ENCODE measurements at regions not wholly inside any gene's neighbourhood (a gene's known extent, or its start where the extent isn't known, plus 50 kb on each side); places are given as distances from the start of the nearest gene placed in this dataset.

DNA sequence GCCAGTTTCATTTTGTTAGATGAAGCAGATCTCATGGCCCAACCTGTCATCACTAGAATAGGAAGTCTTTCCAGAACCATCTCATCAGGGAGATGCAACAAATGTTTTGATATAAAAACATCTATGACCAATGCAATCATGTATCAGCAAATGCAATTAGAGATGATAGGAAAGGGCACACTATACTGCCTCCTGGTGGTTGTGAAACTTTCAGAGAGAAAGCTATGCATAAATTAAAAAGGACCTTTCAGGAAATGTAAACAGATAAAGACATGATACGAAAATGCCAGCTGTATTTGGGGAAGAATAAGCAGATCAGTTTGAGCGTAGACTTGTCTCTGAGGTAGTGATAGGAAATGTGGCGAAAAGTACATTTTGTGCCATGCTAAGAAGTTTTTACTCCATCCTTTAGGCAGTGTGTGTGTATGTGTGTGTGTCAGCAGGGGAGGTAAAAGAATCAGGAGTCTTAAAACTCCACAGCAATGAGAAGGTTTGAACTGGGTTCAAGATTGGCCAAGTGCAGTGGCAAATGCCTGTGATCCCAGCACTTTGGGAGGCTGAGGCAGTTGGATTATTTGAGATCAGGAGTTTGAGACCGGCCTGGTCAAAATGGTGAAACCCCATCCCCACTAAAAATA lies 479.3 kb downstream of the CPS1 start:
- Histone ChIP-seq H3K9me3 (replicated peaks; ENCODE audit: control insufficient read depth, low read depth, low read length) (no peaks in the 10 kb centered on the region), H3K4me1 (ENCODE audit: control insufficient read depth, insufficient read depth, low read length) (no peaks in the 10 kb centered on the region), H3K36me3 (ENCODE audit: control insufficient read depth, insufficient read depth, low read length) (no peaks in the 10 kb centered on the region), H3K4me3 (ENCODE audit: low read length) (no peak overlapping the region), H3K27me3 (ENCODE audit: control insufficient read depth, insufficient read depth, low read length) (no peaks in the 10 kb centered on the region), H3K27ac (ENCODE audit: low read length) (no peak overlapping the region)
- DNase-seq, result peak; percentile 17
- 75% methylated on average over 3 of the region's 4 CpGs for WGBS (ENCODE audit: insufficient coverage)

DNA sequence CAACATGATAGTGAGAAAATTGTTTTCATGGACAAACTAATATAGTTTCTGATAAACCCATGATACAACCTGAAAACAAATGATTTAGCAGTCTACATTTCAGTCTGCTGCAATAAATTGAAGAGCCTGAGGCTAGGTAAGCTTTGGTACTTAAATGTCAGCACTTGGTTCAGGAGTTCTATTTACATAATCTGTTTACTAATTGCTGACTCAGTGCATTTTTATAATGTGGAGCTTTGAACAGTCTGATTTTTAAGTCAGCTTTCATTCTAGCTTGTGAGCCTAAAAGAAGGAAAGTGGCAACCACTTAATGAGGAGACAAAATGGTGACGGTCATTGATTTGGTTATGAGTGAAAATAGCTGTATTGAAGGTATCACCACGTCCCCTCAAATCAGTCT lies 488.6 kb downstream of the CPS1 start:
- Histone ChIP-seq H3K4me3 (ENCODE audit: low read length) (no peak overlapping the region), H3K4me1 (ENCODE audit: control insufficient read depth, insufficient read depth, low read length) (no peaks in the 10 kb centered on the region), H3K9me3 (replicated peaks; ENCODE audit: control insufficient read depth, low read depth, low read length) (no peaks in the 10 kb centered on the region), H3K27ac (ENCODE audit: low read length) (no peak overlapping the region), H3K36me3 (ENCODE audit: control insufficient read depth, insufficient read depth, low read length) (no peaks in the 10 kb centered on the region), H3K27me3 (ENCODE audit: control insufficient read depth, insufficient read depth, low read length) (no peaks in the 10 kb centered on the region)
- no peak for DNase-seq
- WGBS (ENCODE audit: insufficient coverage), result no CpG with 5 or more reads among the region's 2 CpGs

DNA sequence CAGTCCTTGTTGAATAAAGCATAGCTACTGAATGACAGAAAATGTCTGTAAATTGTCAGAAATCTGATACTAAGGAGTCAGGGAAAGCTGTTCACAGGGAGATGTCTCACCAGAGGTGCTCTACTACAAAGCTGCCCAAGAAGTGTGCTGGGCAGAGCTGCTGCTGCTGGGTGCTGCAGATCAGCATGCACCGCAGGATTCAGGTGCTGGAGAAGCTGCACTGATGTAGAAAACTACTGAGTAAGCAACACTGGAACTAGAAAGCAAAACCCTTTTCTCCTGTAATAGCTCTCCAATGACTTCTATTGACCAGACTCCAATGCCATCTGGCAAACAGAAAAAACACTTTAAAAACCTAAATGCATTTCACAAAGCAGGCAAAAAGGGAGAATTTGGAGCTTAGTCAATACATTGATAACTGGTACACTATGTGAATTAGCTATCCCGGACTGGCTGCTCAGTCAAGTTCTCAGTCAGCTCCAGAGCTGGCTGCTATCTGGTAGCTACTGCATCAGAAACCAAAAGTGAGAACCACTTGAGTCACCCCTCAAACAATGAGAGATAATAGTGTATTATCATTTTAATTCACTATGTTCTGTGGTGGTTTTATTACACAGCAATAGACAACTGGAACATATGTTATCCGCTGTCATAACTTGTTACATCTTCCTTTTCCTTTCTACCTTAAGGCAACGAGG lies 493.1 kb downstream of the CPS1 start:
- Histone ChIP-seq H3K9me3 (replicated peaks; ENCODE audit: control insufficient read depth, low read depth, low read length) (no peaks in the 10 kb centered on the region), H3K4me3 (ENCODE audit: low read length) (no peak overlapping the region), H3K27ac (ENCODE audit: low read length) (no peak overlapping the region), H3K36me3 (ENCODE audit: control insufficient read depth, insufficient read depth, low read length) (no peaks in the 10 kb centered on the region), H3K4me1 (ENCODE audit: control insufficient read depth, insufficient read depth, low read length) (no peaks in the 10 kb centered on the region), H3K27me3 (ENCODE audit: control insufficient read depth, insufficient read depth, low read length) (no peaks in the 10 kb centered on the region)
- DNase-seq, result no peak
- no CpG with 5 or more reads among the region's 4 CpGs for WGBS (ENCODE audit: insufficient coverage)

DNA sequence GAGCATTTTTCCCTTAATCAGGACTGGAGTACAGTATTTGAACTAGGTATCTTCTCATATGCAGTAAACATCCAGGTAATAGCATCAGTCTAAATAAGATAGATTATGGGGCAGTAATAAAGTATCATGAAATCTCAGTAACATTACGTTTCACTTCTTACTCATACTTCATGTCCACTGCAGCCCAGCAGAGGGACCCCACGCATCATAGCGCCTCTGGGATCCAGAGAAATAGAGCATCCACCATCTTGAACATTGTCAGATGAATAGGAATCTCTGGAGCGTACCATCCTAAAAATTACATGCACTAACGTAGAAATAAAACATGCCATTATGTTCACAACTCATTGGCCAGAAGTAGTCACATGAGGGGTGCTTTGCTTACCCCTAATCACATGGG lies 499.0 kb downstream of the CPS1 start:
- Histone ChIP-seq H3K27ac (ENCODE audit: low read length) (no peak overlapping the region), H3K4me3 (ENCODE audit: low read length) (no peak overlapping the region), H3K9me3 (replicated peaks; ENCODE audit: control insufficient read depth, low read depth, low read length) (no peaks in the 10 kb centered on the region), H3K27me3 (ENCODE audit: control insufficient read depth, insufficient read depth, low read length) (no peaks in the 10 kb centered on the region), H3K36me3 (ENCODE audit: control insufficient read depth, insufficient read depth, low read length) (no peaks in the 10 kb centered on the region), H3K4me1 (ENCODE audit: control insufficient read depth, insufficient read depth, low read length) (no peaks in the 10 kb centered on the region)
- DNase-seq, result no peak
- WGBS (ENCODE audit: insufficient coverage), result 74% methylated on average over 3 of the region's 5 CpGs

DNA sequence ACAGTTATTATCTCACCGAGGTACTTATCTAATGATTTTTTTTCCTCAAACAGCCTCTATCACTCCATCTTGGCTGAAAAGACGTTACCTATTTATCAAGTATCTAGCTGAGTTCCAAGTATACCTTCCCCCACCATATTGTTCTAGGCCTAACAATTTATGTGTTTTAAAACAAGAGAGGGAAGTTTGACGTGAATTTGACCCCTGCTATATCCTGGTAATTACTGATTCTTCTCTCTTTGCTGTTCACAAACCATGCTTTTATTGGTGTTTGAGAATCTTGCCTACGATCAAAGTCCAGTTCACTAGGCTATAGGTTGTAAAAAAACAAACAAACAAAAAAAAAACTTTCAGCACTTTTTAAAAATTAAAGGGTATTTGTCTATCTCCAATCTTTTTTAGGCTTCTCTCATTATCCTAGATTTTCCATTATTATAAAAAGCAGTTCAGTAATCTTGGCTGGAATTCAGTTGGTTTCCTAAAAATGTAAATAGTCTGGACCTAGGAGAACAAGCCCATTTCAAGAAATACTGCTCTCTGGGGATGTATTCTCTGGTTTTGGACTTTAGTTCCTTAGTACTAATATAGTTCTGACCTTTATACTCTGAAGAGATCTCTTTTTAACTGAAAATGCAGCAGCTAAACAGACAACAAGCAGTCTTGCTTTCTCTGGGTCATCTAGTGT lies 505.4 kb downstream of the CPS1 start:
- no CpG with 5 or more reads among the region's 4 CpGs for WGBS (ENCODE audit: insufficient coverage)

DNA sequence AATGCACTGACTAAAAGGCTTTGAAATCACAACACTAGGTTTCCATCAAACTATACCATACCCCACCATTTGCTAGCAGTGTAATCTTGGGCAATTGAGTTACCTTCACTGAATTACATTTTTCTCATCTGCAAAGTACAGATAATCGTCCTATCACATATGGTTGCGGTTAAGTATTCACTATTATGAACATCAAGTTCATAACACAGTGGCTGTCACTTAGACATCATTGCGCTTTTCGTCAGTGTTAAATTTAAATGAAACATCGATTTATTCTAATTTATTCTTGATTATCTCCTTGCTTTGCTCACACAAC lies 505.9 kb downstream of the CPS1 start:
- no peaks in the 10 kb centered on the region for H3K36me3 ChIP-seq (ENCODE audit: control insufficient read depth, insufficient read depth, low read length)
- no peak overlapping the region for H3K27ac ChIP-seq (ENCODE audit: low read length)
- DNase-seq, result no peak
- H3K4me1 ChIP-seq (ENCODE audit: control insufficient read depth, insufficient read depth, low read length), result no peaks in the 10 kb centered on the region
- H3K9me3 ChIP-seq (replicated peaks; ENCODE audit: control insufficient read depth, low read depth, low read length), result no peaks in the 10 kb centered on the region
- no peaks in the 10 kb centered on the region for H3K27me3 ChIP-seq (ENCODE audit: control insufficient read depth, insufficient read depth, low read length)
- H3K4me3 ChIP-seq (ENCODE audit: low read length), result no peak overlapping the region
- no CpG with 5 or more reads among the region's 5 CpGs for WGBS (ENCODE audit: insufficient coverage)

More for the DNA sequence above, 505.4 kb downstream of the CPS1 start:
- Histone ChIP-seq H3K9me3 (replicated peaks; ENCODE audit: control insufficient read depth, low read depth, low read length) (no peaks in the 10 kb centered on the region), H3K36me3 (ENCODE audit: control insufficient read depth, insufficient read depth, low read length) (no peaks in the 10 kb centered on the region), H3K4me1 (ENCODE audit: control insufficient read depth, insufficient read depth, low read length) (no peaks in the 10 kb centered on the region), H3K27ac (ENCODE audit: low read length) (no peak overlapping the region), H3K27me3 (ENCODE audit: control insufficient read depth, insufficient read depth, low read length) (no peaks in the 10 kb centered on the region), H3K4me3 (ENCODE audit: low read length) (no peak overlapping the region)
- peak; percentile 78 for DNase-seq

DNA sequence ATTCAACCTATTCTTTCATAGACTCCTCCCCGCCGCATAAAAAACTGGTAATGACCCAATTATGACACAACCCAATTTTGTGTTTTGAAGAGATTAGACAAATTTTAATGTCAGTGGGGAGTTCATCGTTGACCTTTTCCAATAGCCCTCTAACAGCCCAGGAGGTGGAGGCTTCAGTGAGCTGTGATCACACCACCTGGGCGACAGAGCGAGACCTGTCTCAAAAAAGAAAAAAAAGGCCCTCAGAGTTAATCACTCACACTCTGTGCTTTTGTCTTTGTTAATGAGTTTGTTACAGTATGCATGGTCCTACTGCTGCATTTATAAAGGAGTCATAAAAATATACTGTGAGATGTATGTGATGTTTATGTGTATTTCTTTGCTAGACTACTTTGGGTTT lies 510.6 kb downstream of the CPS1 start:
- no peaks in the 10 kb centered on the region for H3K27me3 ChIP-seq (ENCODE audit: control insufficient read depth, insufficient read depth, low read length)
- H3K36me3 ChIP-seq (ENCODE audit: control insufficient read depth, insufficient read depth, low read length), result no peaks in the 10 kb centered on the region
- no peak overlapping the region for H3K27ac ChIP-seq (ENCODE audit: low read length)
- no peak for DNase-seq
- H3K9me3 ChIP-seq (replicated peaks; ENCODE audit: control insufficient read depth, low read depth, low read length), result no peaks in the 10 kb centered on the region
- no CpG with 5 or more reads among the region's 5 CpGs for WGBS (ENCODE audit: insufficient coverage)
- H3K4me1 ChIP-seq (ENCODE audit: control insufficient read depth, insufficient read depth, low read length), result no peaks in the 10 kb centered on the region
- no peak overlapping the region for H3K4me3 ChIP-seq (ENCODE audit: low read length)

DNA sequence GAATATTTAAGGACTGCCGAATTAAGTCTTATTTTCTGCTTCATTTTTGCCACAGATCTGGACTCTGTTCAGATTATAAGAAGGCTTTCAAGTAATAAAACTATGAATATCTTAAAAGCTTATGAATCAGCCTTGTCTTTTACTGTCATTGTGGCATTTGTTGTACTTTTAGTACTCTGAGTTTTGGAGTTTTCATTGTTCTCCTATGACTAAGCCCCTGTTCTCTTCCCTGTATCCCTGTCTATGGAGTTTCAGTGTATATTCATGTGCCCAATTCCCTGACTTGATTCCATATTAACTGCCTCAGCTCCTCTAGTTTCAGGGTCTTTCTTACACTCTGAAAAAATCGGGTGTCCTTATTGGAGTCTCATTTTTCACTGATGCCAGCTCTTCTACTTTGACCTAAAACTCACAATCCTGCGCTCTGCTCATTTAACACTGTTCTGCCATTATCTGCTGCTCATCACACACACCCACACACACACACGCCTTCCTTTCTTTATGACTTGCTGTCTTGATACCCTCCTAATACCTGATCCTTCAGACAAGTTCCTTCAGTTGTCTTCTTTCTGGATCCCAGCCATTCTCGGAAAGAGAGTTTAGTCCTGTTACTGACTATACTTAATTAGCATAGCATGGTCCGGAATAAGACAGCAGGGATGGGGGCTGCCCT lies 511.8 kb downstream of the CPS1 start:
- no peaks in the 10 kb centered on the region for H3K27me3 ChIP-seq (ENCODE audit: control insufficient read depth, insufficient read depth, low read length)
- no peaks in the 10 kb centered on the region for H3K36me3 ChIP-seq (ENCODE audit: control insufficient read depth, insufficient read depth, low read length)
- H3K9me3 ChIP-seq (replicated peaks; ENCODE audit: control insufficient read depth, low read depth, low read length), result no peaks in the 10 kb centered on the region
- WGBS (ENCODE audit: insufficient coverage), result 73% methylated on average over 3 of the region's 6 CpGs
- no peaks in the 10 kb centered on the region for H3K4me1 ChIP-seq (ENCODE audit: control insufficient read depth, insufficient read depth, low read length)
- no peak overlapping the region for H3K4me3 ChIP-seq (ENCODE audit: low read length)
- no peak for DNase-seq
- H3K27ac ChIP-seq (ENCODE audit: low read length), result no peak overlapping the region

DNA sequence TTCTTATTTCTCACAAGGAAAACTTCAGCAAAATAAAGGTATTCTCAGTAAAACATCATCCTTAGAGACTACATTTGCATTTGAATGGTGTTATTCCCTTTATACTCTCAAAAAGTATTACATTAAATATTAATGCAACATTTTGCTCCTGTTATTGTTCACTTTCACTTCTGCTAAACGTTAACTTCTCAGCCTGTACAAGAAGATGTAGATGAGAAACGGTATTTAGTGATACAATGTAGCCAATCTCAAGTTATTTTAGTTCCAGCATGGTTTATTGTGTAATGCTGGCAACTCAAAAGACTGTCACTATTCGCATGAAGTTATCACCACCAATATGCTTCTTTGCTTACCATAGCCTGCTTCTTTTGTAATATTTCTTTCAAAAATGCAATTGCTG lies 514.1 kb downstream of the CPS1 start:
- no peak overlapping the region for H3K27ac ChIP-seq (ENCODE audit: low read length)
- WGBS (ENCODE audit: insufficient coverage), result no CpG with 5 or more reads among the region's 3 CpGs
- no peaks in the 10 kb centered on the region for H3K27me3 ChIP-seq (ENCODE audit: control insufficient read depth, insufficient read depth, low read length)
- no peak overlapping the region for H3K4me3 ChIP-seq (ENCODE audit: low read length)
- DNase-seq, result no peak
- no peaks in the 10 kb centered on the region for H3K4me1 ChIP-seq (ENCODE audit: control insufficient read depth, insufficient read depth, low read length)
- H3K36me3 ChIP-seq (ENCODE audit: control insufficient read depth, insufficient read depth, low read length), result no peaks in the 10 kb centered on the region
- no peaks in the 10 kb centered on the region for H3K9me3 ChIP-seq (replicated peaks; ENCODE audit: control insufficient read depth, low read depth, low read length)

DNA sequence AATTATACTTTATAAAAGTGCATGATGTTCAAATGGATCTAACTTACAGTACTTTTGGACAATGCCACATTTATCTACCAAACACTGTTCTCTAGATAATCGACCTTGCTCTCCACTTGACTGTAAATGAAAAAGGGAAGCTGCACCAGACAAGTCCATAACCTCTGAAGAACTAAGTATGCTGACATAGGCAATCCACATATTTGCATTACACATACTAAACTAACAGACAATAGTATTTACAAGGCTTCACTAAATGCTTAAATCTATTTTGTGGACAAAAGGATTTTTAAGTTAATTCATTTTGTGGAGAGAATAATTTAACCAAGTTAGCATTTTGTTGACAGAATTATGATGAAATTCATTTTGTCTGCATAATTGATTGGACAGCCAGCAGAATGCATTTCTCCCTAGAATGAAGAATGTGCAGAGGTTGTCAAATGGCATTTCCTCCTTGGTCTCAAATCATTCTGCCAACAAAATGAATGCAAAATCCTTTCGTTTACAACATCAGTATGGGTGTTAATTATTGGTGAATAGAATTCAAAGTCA lies 520.9 kb downstream of the CPS1 start:
- no peak for DNase-seq
- Histone ChIP-seq H3K27ac (ENCODE audit: low read length) (no peak overlapping the region), H3K9me3 (replicated peaks; ENCODE audit: control insufficient read depth, low read depth, low read length) (no peaks in the 10 kb centered on the region), H3K4me3 (ENCODE audit: low read length) (no peak overlapping the region), H3K4me1 (ENCODE audit: control insufficient read depth, insufficient read depth, low read length) (no peaks in the 10 kb centered on the region), H3K27me3 (ENCODE audit: control insufficient read depth, insufficient read depth, low read length) (no peaks in the 10 kb centered on the region), H3K36me3 (ENCODE audit: control insufficient read depth, insufficient read depth, low read length) (no peaks in the 10 kb centered on the region)
- WGBS (ENCODE audit: insufficient coverage), result no CpG with 5 or more reads among the region's 2 CpGs

Data from muscle of leg (tissue), 3 donors.